ENCODE measurements at regions not wholly inside any gene's neighbourhood (a gene's known extent, or its start where the extent isn't known, plus 50 kb on each side); places are given as distances from the start of the nearest gene placed in this dataset.

DNA sequence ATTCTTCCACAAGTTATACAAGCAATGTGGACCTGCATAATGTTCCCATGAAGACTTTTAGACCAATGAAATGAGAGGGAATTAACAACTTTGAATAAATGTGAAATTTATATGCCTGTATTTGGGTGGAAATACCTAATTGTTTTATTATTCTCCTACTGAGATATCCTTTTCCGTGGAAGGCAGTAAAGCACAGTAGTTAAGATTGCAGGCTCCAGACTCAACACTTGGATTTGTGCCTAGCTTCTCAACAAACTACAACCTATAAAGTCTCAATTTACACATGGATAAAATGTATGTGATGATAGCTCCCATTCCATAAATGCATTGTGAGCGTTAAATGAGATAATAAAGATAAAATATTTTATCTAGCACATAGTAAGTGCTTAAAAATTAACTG is 857.8 kb downstream of the CENPC start:
- DNase-seq (ENCODE audit: low read depth, low spot score) (no peak), FAIRE-seq (no peak)
- no peaks in the 10 kb centered on the region for H3K9me3 ChIP-seq (ENCODE audit: control insufficient read depth, low read depth, low read length)
- H3K9ac ChIP-seq (ENCODE audit: control insufficient read depth, extremely low read depth, insufficient read depth, low read length) = no peak overlapping the region
- H3K36me3 ChIP-seq (ENCODE audit: control insufficient read depth in 2 of 2, extremely low read depth in 1 of 2, insufficient read depth in 2 of 2, low read length in 2 of 2) = no peaks in the 10 kb centered on the region
- dilution Hi-C loops (cut with MboI; ENCODE audit: extremely low pct_ligation_motif_present, low sequenced_read_pairs) = no loop called here
- H3K9me1 ChIP-seq (ENCODE audit: control insufficient read depth, extremely low read depth, insufficient read depth, low read length) = no peaks in the 10 kb centered on the region
- no peak overlapping the region for H2AFZ ChIP-seq (ENCODE audit: control insufficient read depth, low read length)
- no peak for TF ChIP-seq EZH2 (IDR thresholded peaks at IDR 0.05; ENCODE audit: low read length)
- TF ChIP-seq, protein P1, sequence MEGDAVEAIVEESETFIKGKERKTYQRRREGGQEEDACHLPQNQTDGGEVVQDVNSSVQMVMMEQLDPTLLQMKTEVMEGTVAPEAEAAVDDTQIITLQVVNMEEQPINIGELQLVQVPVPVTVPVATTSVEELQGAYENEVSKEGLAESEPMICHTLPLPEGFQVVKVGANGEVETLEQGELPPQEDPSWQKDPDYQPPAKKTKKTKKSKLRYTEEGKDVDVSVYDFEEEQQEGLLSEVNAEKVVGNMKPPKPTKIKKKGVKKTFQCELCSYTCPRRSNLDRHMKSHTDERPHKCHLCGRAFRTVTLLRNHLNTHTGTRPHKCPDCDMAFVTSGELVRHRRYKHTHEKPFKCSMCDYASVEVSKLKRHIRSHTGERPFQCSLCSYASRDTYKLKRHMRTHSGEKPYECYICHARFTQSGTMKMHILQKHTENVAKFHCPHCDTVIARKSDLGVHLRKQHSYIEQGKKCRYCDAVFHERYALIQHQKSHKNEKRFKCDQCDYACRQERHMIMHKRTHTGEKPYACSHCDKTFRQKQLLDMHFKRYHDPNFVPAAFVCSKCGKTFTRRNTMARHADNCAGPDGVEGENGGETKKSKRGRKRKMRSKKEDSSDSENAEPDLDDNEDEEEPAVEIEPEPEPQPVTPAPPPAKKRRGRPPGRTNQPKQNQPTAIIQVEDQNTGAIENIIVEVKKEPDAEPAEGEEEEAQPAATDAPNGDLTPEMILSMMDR (optimal IDR thresholded peaks at IDR 0.05 in 1 of 3, IDR thresholded peaks at IDR 0.05 in 1 of 3, conservative IDR thresholded peaks at IDR 0.05 in 1 of 3; ENCODE audit: extremely low read depth in 1 of 3, insufficient read depth in 2 of 3, low read length in 3 of 3) = no peak
- H3K4me3 ChIP-seq (ENCODE audit: control insufficient read depth in 2 of 3, extremely low read depth in 1 of 3, insufficient read depth in 2 of 3, low read depth in 1 of 3, low read length in 3 of 3) = no peak overlapping the region
- H3K4me2 ChIP-seq (ENCODE audit: control insufficient read depth, extremely low read depth, insufficient read depth, low read depth, low read length) = no peak overlapping the region
- H3K4me1 ChIP-seq (ENCODE audit: control insufficient read depth, extremely low read depth, insufficient read depth, low read length) = no peaks in the 10 kb centered on the region
- H3K27me3 ChIP-seq (ENCODE audit: control insufficient read depth, extremely low read depth, insufficient read depth, low read length) = no peaks in the 10 kb centered on the region
- no peak overlapping the region for H3K27ac ChIP-seq (ENCODE audit: control insufficient read depth, insufficient read depth, low read length)
- H3K79me2 ChIP-seq (ENCODE audit: control insufficient read depth, insufficient read depth, low read length) = no peaks in the 10 kb centered on the region
- no peaks in the 10 kb centered on the region for H4K20me1 ChIP-seq (ENCODE audit: control insufficient read depth, extremely low read depth, insufficient read depth, low read length)

DNA sequence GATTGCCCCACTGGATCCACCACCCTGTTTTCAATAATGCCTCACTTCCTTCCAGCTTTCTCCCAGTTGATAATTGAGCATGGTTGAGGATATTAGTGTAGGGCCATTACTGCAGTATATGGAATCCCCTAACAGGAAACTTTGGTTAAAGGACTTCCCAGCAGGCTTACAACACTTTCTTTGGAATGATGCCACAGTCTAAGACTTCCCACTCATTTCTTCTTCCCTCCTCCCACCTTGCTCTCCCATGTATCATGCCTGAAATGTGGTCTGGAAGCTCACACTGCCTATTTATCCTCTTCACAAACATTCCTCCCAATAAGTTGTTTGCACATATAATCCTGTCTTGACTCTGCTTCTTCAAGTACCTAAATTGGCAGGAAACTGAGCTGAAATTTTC is 863.3 kb downstream of the CENPC start:
- Histone ChIP-seq H3K4me2 (ENCODE audit: control insufficient read depth, extremely low read depth, insufficient read depth, low read depth, low read length) (no peak overlapping the region), H3K9ac (ENCODE audit: control insufficient read depth, extremely low read depth, insufficient read depth, low read length) (no peak overlapping the region), H3K9me3 (ENCODE audit: control insufficient read depth, low read depth, low read length) (no peaks in the 10 kb centered on the region), H3K36me3 (ENCODE audit: control insufficient read depth in 2 of 2, extremely low read depth in 1 of 2, insufficient read depth in 2 of 2, low read length in 2 of 2) (no peaks in the 10 kb centered on the region), H3K4me3 (ENCODE audit: control insufficient read depth in 2 of 3, extremely low read depth in 1 of 3, insufficient read depth in 2 of 3, low read depth in 1 of 3, low read length in 3 of 3) (no peak overlapping the region), H3K4me1 (ENCODE audit: control insufficient read depth, extremely low read depth, insufficient read depth, low read length) (no peaks in the 10 kb centered on the region), H3K79me2 (ENCODE audit: control insufficient read depth, insufficient read depth, low read length) (no peaks in the 10 kb centered on the region), H3K27me3 (ENCODE audit: control insufficient read depth, extremely low read depth, insufficient read depth, low read length) (no peaks in the 10 kb centered on the region), H2AFZ (ENCODE audit: control insufficient read depth, low read length) (no peak overlapping the region), H3K9me1 (ENCODE audit: control insufficient read depth, extremely low read depth, insufficient read depth, low read length) (no peaks in the 10 kb centered on the region), H3K27ac (ENCODE audit: control insufficient read depth, insufficient read depth, low read length) (no peak overlapping the region), H4K20me1 (ENCODE audit: control insufficient read depth, extremely low read depth, insufficient read depth, low read length) (no peaks in the 10 kb centered on the region)
- TF ChIP-seq, protein P1 (optimal IDR thresholded peaks at IDR 0.05 in 1 of 3, IDR thresholded peaks at IDR 0.05 in 1 of 3, conservative IDR thresholded peaks at IDR 0.05 in 1 of 3; ENCODE audit: extremely low read depth in 1 of 3, insufficient read depth in 2 of 3, low read length in 3 of 3) = no peak
- no peak for TF ChIP-seq EZH2 (IDR thresholded peaks at IDR 0.05; ENCODE audit: low read length)
- no peak for FAIRE-seq
- no peak for DNase-seq (ENCODE audit: low read depth, low spot score)
- dilution Hi-C loops (cut with MboI; ENCODE audit: extremely low pct_ligation_motif_present, low sequenced_read_pairs) = no loop called here

All from keratinocyte (primary cell).